Choroid plexus epithelial cell (primary cell): ENCODE measurements at regions not wholly inside any gene's neighbourhood (a gene's known extent, or its start where the extent isn't known, plus 50 kb on each side); places are given as distances from the start of the nearest gene placed in this dataset.
A peak's percentile ranks its signal among the peaks of the same experiment; 100 is the strongest.

Experiments
- DNase-seq: peaks from one replicate; pipeline ENCODE4 v3.0.0-alpha.2; 2010; ENCODE audit warnings: low read depth
- H3K4me3 ChIP-seq: 2 replicates; pipeline ENCODE4 v1.5.1; 2011; ENCODE audit warnings: low read depth, mild to moderate bottlenecking, control low read depth, low read length, moderate library complexity
- CTCF ChIP-seq: conservative IDR thresholded peaks from 2 replicates; pipeline ENCODE4 v1.5.1; 2011; ENCODE audit warnings: low read depth, mild to moderate bottlenecking, control low read depth, inconsistent platforms, low read length, moderate library complexity

GRCh38 chr1:2866422-2867086 is 65.1 kb upstream of the TTC34 start:
- no peak for DNase-seq
- H3K4me3 ChIP-seq: no peak overlapping the region
- no peak for TF ChIP-seq CTCF

- DNase-seq: no peak
- TF ChIP-seq CTCF: no peak
- H3K4me3 ChIP-seq: no peak overlapping the region
Measured at GRCh38 chr1:2867087-2867425, 65.6 kb upstream of the TTC34 start.

GRCh38 chr1:2867861-2868260 is 66.4 kb upstream of the TTC34 start:
- no peak overlapping the region for H3K4me3 ChIP-seq
- no peak for DNase-seq
- TF ChIP-seq CTCF: no peak

GRCh38 chr1:2868571-2869195 is 67.2 kb upstream of the TTC34 start:
- DNase-seq: no peak
- H3K4me3 ChIP-seq: no peak overlapping the region
- TF ChIP-seq CTCF: no peak

GRCh38 chr1:2871246-2871815 is 69.8 kb upstream of the TTC34 start:
- no peak for TF ChIP-seq CTCF
- H3K4me3 ChIP-seq: no peak overlapping the region
- peak; percentile 1 for DNase-seq

- DNase-seq: no peak
- H3K4me3 ChIP-seq: no peak overlapping the region
- no peak for TF ChIP-seq CTCF
Measured at GRCh38 chr1:2874207-2874606, 72.7 kb upstream of the TTC34 start.
